WTC11 (cell line): ENCODE measurements at regions not wholly inside any gene's neighbourhood (a gene's known extent, or its start where the extent isn't known, plus 50 kb on each side); places are given as distances from the start of the nearest gene placed in this dataset.

Source experiments
- E2F4 ChIP-seq: sonication (generic); formaldehyde crosslinking; IDR thresholded peaks from 2 replicates; pipeline ENCODE4 v1.8.1; 2022; ENCODE audit warnings: low read depth, mild to moderate bottlenecking, moderate library complexity, missing genetic modification reagents, borderline replicate concordance
- FOXP1 ChIP-seq: sonication (generic); formaldehyde crosslinking; IDR thresholded peaks from 2 replicates; pipeline ENCODE4 v1.8.0; 2022; ENCODE audit warnings: missing genetic modification reagents, mild to moderate bottlenecking, moderate library complexity, borderline replicate concordance
- FOXP4 ChIP-seq: sonication (generic); formaldehyde crosslinking; IDR thresholded peaks from 2 replicates; pipeline ENCODE4 v1.8.0; 2022; ENCODE audit warnings: mild to moderate bottlenecking, missing genetic modification reagents
- NR1H2 ChIP-seq: sonication (generic); formaldehyde crosslinking; IDR thresholded peaks from 2 replicates; pipeline ENCODE4 v1.9.0; 2021; ENCODE audit warnings: mild to moderate bottlenecking, moderate library complexity, missing genetic modification reagents
- RELA ChIP-seq: sonication (generic); formaldehyde crosslinking; IDR thresholded peaks from 2 replicates; pipeline ENCODE4 v1.8.1; 2022; ENCODE audit warnings: missing genetic modification reagents, mild to moderate bottlenecking, borderline replicate concordance
- SMAD3 ChIP-seq: sonication (generic); formaldehyde crosslinking; IDR thresholded peaks from 2 replicates; pipeline ENCODE4 v1.8.0; 2022; ENCODE audit warnings: missing genetic modification reagents, mild to moderate bottlenecking, borderline replicate concordance
- USF1 ChIP-seq: sonication (generic); formaldehyde crosslinking; IDR thresholded peaks from 2 replicates; pipeline ENCODE4 v1.8.0; 2022; ENCODE audit warnings: mild to moderate bottlenecking, missing genetic modification reagents
- ZNF423 ChIP-seq: fragments of 250-450 bp; sonication (Bioruptor Pico); IDR thresholded peaks from 2 replicates; pipeline ENCODE4 v2.1.2; 2022; ENCODE audit warnings: mild to moderate bottlenecking, moderate library complexity

- TF ChIP-seq E2F4 (CRISPR knock-in tag), result no peak
- TF ChIP-seq USF1 (CRISPR knock-in tag), result no peak
- no peak for TF ChIP-seq ZNF423 (CRISPR knock-in tag)
- no peak for TF ChIP-seq SMAD3
- TF ChIP-seq NR1H2 (CRISPR knock-in tag), result no peak
- TF ChIP-seq FOXP4, result no peak
- TF ChIP-seq FOXP1, result no peak
- TF ChIP-seq RELA (CRISPR knock-in tag), result no peak
Measured at GRCh38 chr12:70190262-70191010, 52.8 kb upstream of the CNOT2 start (continued).
